Hepatocyte (in vitro differentiated cells): ENCODE measurements at regions not wholly inside any gene's neighbourhood (a gene's known extent, or its start where the extent isn't known, plus 50 kb on each side); places are given as distances from the start of the nearest gene placed in this dataset.

Experiments
- DNase-seq: peaks from one replicate; pipeline ENCODE4 v3.0.0-alpha.2; 2016; ENCODE audit warnings: low spot score
- H2AFZ ChIP-seq: fragments of 200-600 bp; sonication (generic); 2 replicates; pipeline ENCODE4 v1.6.0; 2016; ENCODE audit warnings: antibody characterized with exemption, mild to moderate bottlenecking
- H3K27ac ChIP-seq: fragments of 200-600 bp; sonication (generic); 2 replicates; pipeline ENCODE4 v1.5.1; 2016; ENCODE audit warnings: mild to moderate bottlenecking
- H3K27me3 ChIP-seq: fragments of 200-600 bp; sonication (generic); 2 replicates; pipeline ENCODE4 v1.6.1; 2016
- H3K36me3 ChIP-seq: fragments of 200-600 bp; sonication (generic); replicated peaks from 2 replicates; pipeline ENCODE4 v1.5.1; 2016; ENCODE audit warnings: low read depth; ENCODE audit not compliant: insufficient read depth
- H3K4me1 ChIP-seq: fragments of 200-600 bp; sonication (generic); 2 replicates; pipeline ENCODE4 v1.5.1; 2016; ENCODE audit warnings: mild to moderate bottlenecking, moderate library complexity; ENCODE audit not compliant: insufficient read depth
- H3K4me2 ChIP-seq: fragments of 200-600 bp; sonication (generic); 2 replicates; pipeline ENCODE4 v1.6.0; 2016
- H3K4me3 ChIP-seq: fragments of 200-600 bp; sonication (generic); 2 replicates; pipeline ENCODE4 v1.5.1; 2016; ENCODE audit warnings: mild to moderate bottlenecking
- H3K79me2 ChIP-seq: fragments of 200-600 bp; sonication (generic); 2 replicates; pipeline ENCODE4 v1.6.0; 2017; ENCODE audit warnings: mild to moderate bottlenecking
- H3K9me2 ChIP-seq: fragments of 200-600 bp; sonication (generic); replicated peaks from 2 replicates; pipeline ENCODE4 v1.6.0; 2017; ENCODE audit warnings: mild to moderate bottlenecking; ENCODE audit not compliant: insufficient read depth
- H3K9me3 ChIP-seq: fragments of 200-600 bp; sonication (generic); 2 replicates; pipeline ENCODE4 v1.5.1; 2016; ENCODE audit warnings: low read depth, mild to moderate bottlenecking
- H4K20me1 ChIP-seq: fragments of 200-600 bp; sonication (generic); 2 replicates; pipeline ENCODE4 v1.6.0; 2016; ENCODE audit warnings: mild to moderate bottlenecking; ENCODE audit not compliant: insufficient read depth, poor library complexity, severe bottlenecking
- EZH2 ChIP-seq: fragments of 200-600 bp; sonication (generic); IDR thresholded peaks from 2 replicates; pipeline ENCODE4 v1.6.1; 2016; ENCODE audit warnings: antibody characterized with exemption, mild to moderate bottlenecking, borderline replicate concordance
- EZH2phosphoT487 ChIP-seq: fragments of 200-600 bp; sonication (generic); IDR thresholded peaks from one replicate; pipeline ENCODE4 v1.6.1; 2018; ENCODE audit warnings: antibody characterized with exemption, mild to moderate bottlenecking, low read depth, moderate library complexity; ENCODE audit not compliant: unreplicated experiment, severe bottlenecking
- WGBS: methylation state at CpG from one replicate; pipeline ENCODE4 v1.1.6; 2016; ENCODE audit warnings: low lambda C conversion rate; ENCODE audit errors: missing lambda C conversion rate; 5-methylcytosine and 5-hydroxymethylcytosine counted together
- TF ChIP-seq, protein P1 (sequence below): fragments of 200-600 bp; sonication (generic); IDR thresholded peaks from 2 replicates; pipeline ENCODE4 v1.5.1; 2016; ENCODE audit warnings: antibody characterized with exemption, mild to moderate bottlenecking; ENCODE audit not compliant: poor library complexity

DNA sequence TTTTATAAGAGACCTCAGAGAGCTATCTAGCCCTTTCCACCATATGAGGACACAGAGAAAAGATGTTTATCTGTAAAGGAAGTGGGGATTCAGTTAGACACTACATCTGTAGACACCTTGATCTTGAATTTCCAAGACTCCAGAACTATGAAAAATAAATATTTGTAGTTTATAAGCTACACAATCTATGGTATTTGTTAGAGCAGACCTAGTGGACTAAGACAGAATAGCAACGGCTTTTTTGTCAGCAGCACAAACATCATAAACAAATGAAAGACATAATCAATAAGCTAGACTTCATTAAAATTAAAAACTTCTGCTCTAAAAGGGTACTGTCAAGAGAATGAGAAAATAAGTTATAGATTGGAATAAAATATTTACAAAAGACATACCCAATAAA, 810.1 kb downstream of the FSCB start:
- TF ChIP-seq, protein P1, sequence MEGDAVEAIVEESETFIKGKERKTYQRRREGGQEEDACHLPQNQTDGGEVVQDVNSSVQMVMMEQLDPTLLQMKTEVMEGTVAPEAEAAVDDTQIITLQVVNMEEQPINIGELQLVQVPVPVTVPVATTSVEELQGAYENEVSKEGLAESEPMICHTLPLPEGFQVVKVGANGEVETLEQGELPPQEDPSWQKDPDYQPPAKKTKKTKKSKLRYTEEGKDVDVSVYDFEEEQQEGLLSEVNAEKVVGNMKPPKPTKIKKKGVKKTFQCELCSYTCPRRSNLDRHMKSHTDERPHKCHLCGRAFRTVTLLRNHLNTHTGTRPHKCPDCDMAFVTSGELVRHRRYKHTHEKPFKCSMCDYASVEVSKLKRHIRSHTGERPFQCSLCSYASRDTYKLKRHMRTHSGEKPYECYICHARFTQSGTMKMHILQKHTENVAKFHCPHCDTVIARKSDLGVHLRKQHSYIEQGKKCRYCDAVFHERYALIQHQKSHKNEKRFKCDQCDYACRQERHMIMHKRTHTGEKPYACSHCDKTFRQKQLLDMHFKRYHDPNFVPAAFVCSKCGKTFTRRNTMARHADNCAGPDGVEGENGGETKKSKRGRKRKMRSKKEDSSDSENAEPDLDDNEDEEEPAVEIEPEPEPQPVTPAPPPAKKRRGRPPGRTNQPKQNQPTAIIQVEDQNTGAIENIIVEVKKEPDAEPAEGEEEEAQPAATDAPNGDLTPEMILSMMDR: no peak
- TF ChIP-seq EZH2phosphoT487 (no peak), EZH2 (no peak)
- Histone ChIP-seq H3K4me1 (no peaks in the 10 kb centered on the region), H3K27me3 (no peaks in the 10 kb centered on the region), H3K9me3 (no peaks in the 10 kb centered on the region), H3K36me3 (no peaks in the 10 kb centered on the region), H3K9me2 (no peaks in the 10 kb centered on the region), H3K4me3 (no peak overlapping the region), H3K27ac (no peak overlapping the region), H2AFZ (no peak overlapping the region), H3K4me2 (no peak overlapping the region), H3K79me2 (no peaks in the 10 kb centered on the region), H4K20me1 (no peaks in the 10 kb centered on the region)
- no peak for DNase-seq
- WGBS: 97% methylated on average over 1 of the region's 1 CpG

DNA sequence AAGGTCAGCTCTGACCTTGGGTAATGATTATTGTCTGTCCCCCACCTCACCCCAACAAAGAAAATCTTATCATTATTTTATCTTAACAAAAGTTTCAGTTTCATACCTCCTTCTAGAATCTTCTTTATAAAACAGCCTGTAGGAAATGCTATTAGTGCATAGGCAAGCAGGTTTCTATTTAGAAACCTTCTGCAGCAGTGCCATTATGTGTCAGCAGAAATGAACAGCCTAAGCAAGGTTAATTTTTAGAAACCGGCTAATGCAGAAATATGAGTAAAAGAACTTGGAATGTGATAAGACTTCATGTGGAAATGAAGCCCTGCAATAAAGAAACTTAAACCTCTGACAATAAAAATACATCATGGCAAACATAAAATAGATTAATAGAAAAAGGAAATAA, 814.4 kb downstream of the FSCB start:
- no peak overlapping the region for H3K4me2 ChIP-seq
- 63% methylated on average over 1 of the region's 1 CpG for WGBS
- DNase-seq: no peak
- no peak for TF ChIP-seq EZH2
- TF ChIP-seq, protein P1: no peak
- no peak for TF ChIP-seq EZH2phosphoT487
- H3K27ac ChIP-seq: no peak overlapping the region
- H2AFZ ChIP-seq: no peak overlapping the region
- H3K27me3 ChIP-seq: no peaks in the 10 kb centered on the region
- H3K9me2 ChIP-seq: no peaks in the 10 kb centered on the region
- no peaks in the 10 kb centered on the region for H3K79me2 ChIP-seq
- H3K36me3 ChIP-seq: no peaks in the 10 kb centered on the region
- H4K20me1 ChIP-seq: no peaks in the 10 kb centered on the region
- no peak overlapping the region for H3K4me3 ChIP-seq
- H3K4me1 ChIP-seq: peaks cover 2% of the 10 kb centered on the region
- no peaks in the 10 kb centered on the region for H3K9me3 ChIP-seq

DNA sequence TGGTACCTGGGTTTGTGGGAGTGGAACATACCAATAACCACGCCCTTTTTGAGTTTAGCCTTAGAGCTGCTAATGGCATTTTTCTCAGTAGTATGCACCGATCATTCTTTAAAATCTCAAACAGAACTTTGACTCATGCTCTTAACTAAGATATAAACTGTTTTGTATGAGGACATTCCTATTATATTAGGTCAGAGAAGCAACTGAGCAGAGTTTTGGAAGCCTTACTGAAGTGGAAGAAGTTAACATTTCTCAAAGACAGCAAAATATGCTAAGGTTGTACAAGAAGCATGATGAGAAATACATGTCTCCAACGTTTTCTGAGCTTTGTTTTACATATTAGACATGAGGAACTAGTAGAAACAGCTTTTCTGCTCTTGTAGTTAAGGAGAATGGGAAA, 819.2 kb downstream of the FSCB start:
- DNase-seq: peak; percentile 30
- Histone ChIP-seq H3K4me1 (peaks cover 9% of the 10 kb centered on the region), H3K4me2 (peak overlapping the region; percentile 63), H3K27me3 (no peaks in the 10 kb centered on the region), H3K9me2 (no peaks in the 10 kb centered on the region), H3K4me3 (no peak overlapping the region), H3K79me2 (no peaks in the 10 kb centered on the region), H3K9me3 (no peaks in the 10 kb centered on the region), H2AFZ (peak overlapping the region; percentile 49), H4K20me1 (no peaks in the 10 kb centered on the region), H3K27ac (peak overlapping the region; percentile 84), H3K36me3 (no peaks in the 10 kb centered on the region)
- WGBS: 39% methylated on average over 3 of the region's 3 CpGs
- TF ChIP-seq, protein P1: no peak
- no peak for TF ChIP-seq EZH2phosphoT487
- TF ChIP-seq EZH2: no peak

DNA sequence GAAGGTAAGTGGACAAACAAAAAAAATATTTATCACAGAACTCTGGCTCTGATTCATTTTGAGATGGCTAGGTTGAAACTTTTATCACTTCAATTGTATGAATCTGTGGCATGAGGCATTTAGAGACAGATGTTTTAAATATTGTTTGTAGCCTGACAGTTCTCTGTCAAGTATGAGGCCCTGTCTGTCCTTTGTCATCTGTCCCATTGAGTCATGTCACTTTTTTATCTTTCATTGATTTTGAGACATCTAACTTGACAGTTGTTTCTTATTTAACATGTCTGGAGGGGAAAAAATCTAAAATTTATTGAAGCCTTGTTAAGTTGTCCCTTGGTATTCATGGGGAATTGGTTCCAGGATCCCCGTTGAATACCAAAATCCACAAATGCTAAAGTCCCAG, 829.5 kb downstream of the FSCB start:
- Histone ChIP-seq H3K36me3 (no peaks in the 10 kb centered on the region), H3K27me3 (no peaks in the 10 kb centered on the region), H3K4me3 (no peak overlapping the region), H3K79me2 (no peaks in the 10 kb centered on the region), H3K9me3 (no peaks in the 10 kb centered on the region), H4K20me1 (no peaks in the 10 kb centered on the region), H3K4me2 (no peak overlapping the region), H3K4me1 (no peaks in the 10 kb centered on the region), H3K27ac (no peak overlapping the region), H2AFZ (no peak overlapping the region), H3K9me2 (no peaks in the 10 kb centered on the region)
- no peak for DNase-seq
- 57% methylated on average over 1 of the region's 1 CpG for WGBS
- TF ChIP-seq EZH2 (no peak), EZH2phosphoT487 (no peak)
- TF ChIP-seq, protein P1: no peak
